Heart right ventricle (tissue), 16 donors: ENCODE measurements at regions not wholly inside any gene's neighbourhood (a gene's known extent, or its start where the extent isn't known, plus 50 kb on each side); places are given as distances from the start of the nearest gene placed in this dataset.
"Not testable (repeated sequence)": the region's sequence is repeated elsewhere in the genome, so short reads cannot be mapped to it uniquely, and the experiment has no call there.

Experiments
- ATAC-seq, 8 donors: fragments of 200-7000 bp; cut with Tn5 transposase; one replicate each; pipeline ENCODE4 v1.9.1; 2020; ENCODE audit warnings: mild to moderate bottlenecking in 8 of 8, moderate library complexity in 8 of 8, moderate number of reproducible peaks in 1 of 8
- DNase-seq, 2 donors: peaks; one replicate each; pipeline ENCODE4 v3.0.0-alpha.2; 2020
- H3K27ac ChIP-seq, 10 donors: fragments of 200-600 bp; sonication (generic) in 2 of 10; one replicate each; pipeline versions ENCODE4 v1.5.0 to v1.8.0; 2020 to 2022; ENCODE audit warnings: mild to moderate bottlenecking in 3 of 10
- H3K27me3 ChIP-seq, 7 donors: fragments of 200-600 bp; one replicate each; pipeline ENCODE4 v1.8.0; 2021 to 2022; ENCODE audit warnings: mild to moderate bottlenecking in 2 of 7
- H3K36me3 ChIP-seq, 9 donors: fragments of 200-600 bp; sonication (generic) in 1 of 9; one replicate each; pipeline versions ENCODE4 v1.5.0 to v1.8.0; 2020 to 2022; ENCODE audit warnings: mild to moderate bottlenecking in 2 of 9
- H3K4me1 ChIP-seq, 9 donors: fragments of 200-600 bp; sonication (generic) in 1 of 9; one replicate each; pipeline versions ENCODE4 v1.5.0 to v1.8.0; 2020 to 2022; ENCODE audit warnings: mild to moderate bottlenecking in 4 of 9
- H3K4me3 ChIP-seq, 10 donors: fragments of 200-600 bp; sonication (generic) in 2 of 10; one replicate each; pipeline versions ENCODE4 v1.5.0 to v1.8.0; 2020 to 2022; ENCODE audit warnings: mild to moderate bottlenecking in 7 of 10, moderate library complexity in 2 of 10
- H3K9me3 ChIP-seq, 11 donors: fragments of 200-600 bp in 10 of 11; sonication (generic) in 2 of 11; one replicate each; pipeline versions ENCODE4 v1.5.0 to v1.8.0; 2013 to 2022; ENCODE audit warnings: mild to moderate bottlenecking in 2 of 11, control low read depth in 1 of 11, moderate library complexity in 1 of 11
- WGBS, 2 donors: extraction: QIAGEN DNeasy Blood & Tissue Kit; methylation state at CpG; one replicate each; pipeline ENCODE4 v1.1.7; 2013; ENCODE audit warnings: inconsistent platforms in 1 of 2; 5-methylcytosine and 5-hydroxymethylcytosine counted together
- intact Hi-C, 10 donors: fragments of 100-400 bp; cut with DNase I; formaldehyde crosslinking; loops; one replicate each; pipeline versions ENCODE4 v1.11.1 to v1.14.2; 2022
- TF ChIP-seq, protein P1 (sequence below), 9 donors: fragments of 200-600 bp; sonication (generic) in 2 of 9; IDR thresholded peaks; one replicate each; pipeline versions ENCODE4 v1.5.0 to v1.8.0; 2021 to 2022; ENCODE audit warnings: antibody characterized with exemption in 9 of 9, mild to moderate bottlenecking in 5 of 9, moderate library complexity in 1 of 9
- donor health status: Arrhythmogenic right ventricular cardiomyopathy.
- donor health status: ischemic (EF 13 %, LVEDD 7.1; RV severe dilation, severe dysfunction).
- donor health status: healthy with polysubstance abuse.
- donor health status: DM: no; HTN: yes; CAD: no.
- donor health status: DM: no; HTN: no; CAD: no.
- donor health status: ischemic (EF 25% LVEDD 6.9; RV normal size, moderate dysfunction).
- donor health status: ischemic (EF 25% LVEDD 5.7; RV mildly dilated, moderate dysfunction).
- donor health status: healthy.
- donor health status: DM: yes; HTN: yes; CAD: no.
- donor health status: Ischemic cardiomyopathy.
- donor health status: ischemic (EF 35%, LVEDD 5.7; RV mildly dilated, moderate dysfunction).
- donor health status: nonischemic (EF 11% LVEDD 7.7; RV severe dilation, severe dysfunction).
- donor health status: DM: yes; HTN: yes; CAD: no.
- donor health status: PGD.
- donor health status: ischemic (EF 29% LVEDD 5.4; RV normal size, mild dysfunction).
- donor health status: nonischemic (EF 23%, LVEDD 6.1; RV moderate dilation, normal function).

GRCh38 chr5:50343715-50344114 lies 97.4 kb downstream of the EMB start:
- Histone ChIP-seq H3K27me3 (no peaks in the 10 kb centered on the region), H3K27ac (no peak overlapping the region), H3K36me3 (no peaks in the 10 kb centered on the region), H3K9me3 (peaks cover 0 to 4% (median 0%) of the 10 kb centered on the region in 11 donors), H3K4me3 (no peak overlapping the region), H3K4me1 (no peaks in the 10 kb centered on the region)
- DNase-seq (no peak), ATAC-seq (peak in 1 of 8 donors; percentile 53)
- intact Hi-C loops: no loop called here
- WGBS, 2 donors: 53 to 64% methylated on average over 2 of the region's 2 CpGs
- TF ChIP-seq, protein P1, sequence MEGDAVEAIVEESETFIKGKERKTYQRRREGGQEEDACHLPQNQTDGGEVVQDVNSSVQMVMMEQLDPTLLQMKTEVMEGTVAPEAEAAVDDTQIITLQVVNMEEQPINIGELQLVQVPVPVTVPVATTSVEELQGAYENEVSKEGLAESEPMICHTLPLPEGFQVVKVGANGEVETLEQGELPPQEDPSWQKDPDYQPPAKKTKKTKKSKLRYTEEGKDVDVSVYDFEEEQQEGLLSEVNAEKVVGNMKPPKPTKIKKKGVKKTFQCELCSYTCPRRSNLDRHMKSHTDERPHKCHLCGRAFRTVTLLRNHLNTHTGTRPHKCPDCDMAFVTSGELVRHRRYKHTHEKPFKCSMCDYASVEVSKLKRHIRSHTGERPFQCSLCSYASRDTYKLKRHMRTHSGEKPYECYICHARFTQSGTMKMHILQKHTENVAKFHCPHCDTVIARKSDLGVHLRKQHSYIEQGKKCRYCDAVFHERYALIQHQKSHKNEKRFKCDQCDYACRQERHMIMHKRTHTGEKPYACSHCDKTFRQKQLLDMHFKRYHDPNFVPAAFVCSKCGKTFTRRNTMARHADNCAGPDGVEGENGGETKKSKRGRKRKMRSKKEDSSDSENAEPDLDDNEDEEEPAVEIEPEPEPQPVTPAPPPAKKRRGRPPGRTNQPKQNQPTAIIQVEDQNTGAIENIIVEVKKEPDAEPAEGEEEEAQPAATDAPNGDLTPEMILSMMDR (IDR thresholded peaks at IDR 0.05): no peak

DNA sequence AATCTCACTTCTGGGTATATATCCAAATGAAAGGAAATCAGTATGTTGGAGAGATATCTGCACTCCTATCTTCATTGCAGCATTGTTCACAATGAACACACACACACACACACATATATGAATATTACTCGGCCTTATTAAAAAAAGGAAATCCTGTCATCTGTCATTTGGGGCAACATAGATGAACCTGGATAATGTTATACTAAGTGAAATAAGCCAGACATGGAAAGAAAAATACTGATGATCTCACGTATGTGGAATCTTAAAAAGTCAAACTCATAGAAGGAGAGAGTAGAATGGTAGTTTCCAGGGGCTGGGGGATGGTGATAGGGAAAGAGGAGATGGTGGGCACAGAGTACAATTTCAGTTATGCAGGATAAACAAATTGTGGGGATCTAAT lies 100.3 kb downstream of the EMB start:
- H3K4me3 ChIP-seq: no peak overlapping the region
- no peaks in the 10 kb centered on the region for H3K9me3 ChIP-seq
- no peaks in the 10 kb centered on the region for H3K4me1 ChIP-seq
- TF ChIP-seq, protein P1 (IDR thresholded peaks at IDR 0.05): no peak
- WGBS, 2 donors: 62 to 67% methylated on average over 2 of the region's 2 CpGs
- intact Hi-C loops: no loop called here
- no peaks in the 10 kb centered on the region for H3K36me3 ChIP-seq
- DNase-seq (no peak), ATAC-seq (no peak)
- H3K27ac ChIP-seq: no peak overlapping the region
- H3K27me3 ChIP-seq: no peaks in the 10 kb centered on the region

- H3K27ac ChIP-seq, H3K27me3 ChIP-seq, H3K4me3 ChIP-seq, H3K36me3 ChIP-seq, intact Hi-C loops, ATAC-seq, H3K4me1 ChIP-seq, DNase-seq: not testable (repeated sequence)
- WGBS, 2 donors: 65 to 72% methylated on average over 6 of the region's 6 CpGs
- H3K9me3 ChIP-seq: peaks cover 0 to 28% (median 0%) of the 10 kb centered on the region in 11 donors
These were observed 110.5 kb downstream of the EMB start for GRCh38 chr5:50330633-50331032.

GRCh38 chr5:50328193-50328729 lies 112.8 kb downstream of the EMB start:
- Histone ChIP-seq H3K27me3 (peaks cover 0 to 4% (median 0%) of the 10 kb centered on the region in 7 donors), H3K27ac (no peak overlapping the region), H3K9me3 (peaks cover 0 to 13% (median 0%) of the 10 kb centered on the region in 11 donors), H3K36me3 (no peaks in the 10 kb centered on the region), H3K4me3 (no peak overlapping the region), H3K4me1 (no peaks in the 10 kb centered on the region)
- TF ChIP-seq, protein P1 (IDR thresholded peaks at IDR 0.05): no peak
- DNase-seq: no peak
- intact Hi-C loops: no loop called here
- ATAC-seq: no peak
- WGBS, 2 donors: 66 to 67% methylated on average over 6 of the region's 6 CpGs

- TF ChIP-seq, protein P1 (IDR thresholded peaks at IDR 0.05): peak in 8 of 9 donors; percentile 36 to 78 (median 72)
- DNase-seq: no peak
- Histone ChIP-seq H3K4me3 (no peak overlapping the region), H3K27ac (no peak overlapping the region), H3K9me3 (peaks cover 0 to 5% (median 0%) of the 10 kb centered on the region in 11 donors), H3K36me3 (no peaks in the 10 kb centered on the region), H3K4me1 (no peaks in the 10 kb centered on the region), H3K27me3 (peaks cover 0 to 4% (median 0%) of the 10 kb centered on the region in 7 donors)
- intact Hi-C loops: no loop called here
- 22 to 24% methylated on average over 4 of the region's 4 CpGs for WGBS, 2 donors
- ATAC-seq: no peak
These were observed 115.8 kb downstream of the EMB start for GRCh38 chr5:50325237-50325832.
